Bronchial epithelial cell (primary cell): ENCODE measurements at regions not wholly inside any gene's neighbourhood (a gene's known extent, or its start where the extent isn't known, plus 50 kb on each side); places are given as distances from the start of the nearest gene placed in this dataset.

ENCODE experiments used
- DNase-seq: peaks from one replicate; pipeline ENCODE4 v3.0.0-alpha.2; 2010; ENCODE audit warnings: low read depth
- FAIRE-seq: peaks from 2 replicates; lab custom pipeline; 2011; peaks lifted over from hg19 to GRCh38; lab: Jason Lieb, UNC
- H3K27me3 ChIP-seq: 2 replicates; pipeline ENCODE4 v1.5.1; 2011; ENCODE audit warnings: low read length; ENCODE audit not compliant: control insufficient read depth, insufficient read depth
- H3K36me3 ChIP-seq: 2 replicates; pipeline ENCODE4 v1.5.1; 2011; ENCODE audit warnings: low read length; ENCODE audit not compliant: control insufficient read depth, insufficient read depth
- H3K4me3 ChIP-seq: 2 replicates; pipeline ENCODE4 v1.5.1; 2011; ENCODE audit warnings: mild to moderate bottlenecking, low read depth, low read length, control low read depth
- CTCF ChIP-seq: IDR thresholded peaks from 2 replicates; pipeline ENCODE4 v1.5.1; 2011; ENCODE audit warnings: mild to moderate bottlenecking, moderate library complexity, low read length, control low read depth, inconsistent platforms; ENCODE audit not compliant: insufficient read depth, severe bottlenecking

- no peaks in the 10 kb centered on the region for H3K36me3 ChIP-seq
- TF ChIP-seq CTCF: no peak
- no peak overlapping the region for H3K4me3 ChIP-seq
- H3K27me3 ChIP-seq: no peaks in the 10 kb centered on the region
- DNase-seq (no peak), FAIRE-seq (no peak)
These were observed 370.8 kb upstream of the MGAT4C start for GRCh38 chr12:86627001-86627400.

- no peak for FAIRE-seq
- no peak for DNase-seq
- Histone ChIP-seq H3K27me3 (no peaks in the 10 kb centered on the region), H3K4me3 (no peak overlapping the region), H3K36me3 (no peaks in the 10 kb centered on the region)
- no peak for TF ChIP-seq CTCF
These were observed 367.1 kb upstream of the MGAT4C start for GRCh38 chr12:86623267-86623666.

- Histone ChIP-seq H3K27me3 (no peaks in the 10 kb centered on the region), H3K4me3 (no peak overlapping the region), H3K36me3 (no peaks in the 10 kb centered on the region)
- FAIRE-seq: no peak
- DNase-seq: no peak
- TF ChIP-seq CTCF: no peak
These were observed 365.8 kb upstream of the MGAT4C start for GRCh38 chr12:86621957-86622356.

- FAIRE-seq (no peak), DNase-seq (peak; percentile 72)
- no peak overlapping the region for H3K4me3 ChIP-seq
- no peaks in the 10 kb centered on the region for H3K27me3 ChIP-seq
- no peaks in the 10 kb centered on the region for H3K36me3 ChIP-seq
- TF ChIP-seq CTCF: no peak
These were observed 357.1 kb upstream of the MGAT4C start for GRCh38 chr12:86613311-86613710.

- H3K4me3 ChIP-seq: no peak overlapping the region
- H3K36me3 ChIP-seq: no peaks in the 10 kb centered on the region
- DNase-seq (no peak), FAIRE-seq (no peak)
- no peaks in the 10 kb centered on the region for H3K27me3 ChIP-seq
- TF ChIP-seq CTCF: no peak
These were observed 352.4 kb upstream of the MGAT4C start for GRCh38 chr12:86608638-86609037.

GRCh38 chr12:86601550-86602308, 345.5 kb upstream of the MGAT4C start:
- DNase-seq: no peak
- no peak for TF ChIP-seq CTCF
- H3K4me3 ChIP-seq: no peak overlapping the region
- no peaks in the 10 kb centered on the region for H3K36me3 ChIP-seq
- FAIRE-seq: no peak
- no peaks in the 10 kb centered on the region for H3K27me3 ChIP-seq
